HL-60 (cell line): ENCODE measurements at regions not wholly inside any gene's neighbourhood (a gene's known extent, or its start where the extent isn't known, plus 50 kb on each side); places are given as distances from the start of the nearest gene placed in this dataset.

Experiments used
- DNase-seq, 2 experiments: peaks; one replicate each; pipeline ENCODE4 v3.0.0-alpha.2; 2010 to 2020; ENCODE audit warnings: low read depth in 1 of 2, low spot score in 1 of 2
- H3K27ac ChIP-seq: fragments of 250-450 bp; sonication (Bioruptor Pico); replicated peaks from 2 replicates; pipeline ENCODE4 v1.5.1; 2020; ENCODE audit warnings: mild to moderate bottlenecking, moderate library complexity
- H3K27me3 ChIP-seq: fragments of 250-450 bp; sonication (Bioruptor Pico); 2 replicates; pipeline ENCODE4 v1.5.1; 2021; ENCODE audit warnings: mild to moderate bottlenecking, moderate library complexity; ENCODE audit not compliant: insufficient read depth, poor library complexity, severe bottlenecking
- H3K4me3 ChIP-seq: replicated peaks from 2 replicates; pipeline ENCODE4 v1.5.1; 2011; ENCODE audit warnings: mild to moderate bottlenecking, control low read depth, low read length; ENCODE audit not compliant: insufficient read depth
- CTCF ChIP-seq: IDR thresholded peaks from one replicate; pipeline ENCODE4 v1.5.1; 2011; ENCODE audit warnings: low read length, control low read depth, inconsistent platforms; ENCODE audit not compliant: insufficient read depth
- GABPA ChIP-seq: IDR thresholded peaks from 2 replicates; pipeline ENCODE4 v1.6.1; 2012; ENCODE audit warnings: low read depth
- POLR2AphosphoS5 ChIP-seq: IDR thresholded peaks from 2 replicates; pipeline ENCODE4 v1.6.1; 2012; ENCODE audit warnings: low read depth
- REST ChIP-seq: IDR thresholded peaks from 2 replicates; pipeline ENCODE4 v1.6.1; 2012; ENCODE audit warnings: low read depth; ENCODE audit not compliant: insufficient replicate concordance
- SPI1 ChIP-seq: IDR thresholded peaks from 2 replicates; pipeline ENCODE4 v1.6.1; 2012; ENCODE audit warnings: low read depth, mild to moderate bottlenecking, borderline replicate concordance

GRCh38 chr4:20358110-20358509 is 106.4 kb downstream of the SLIT2 start:
- no peak for DNase-seq
- no peak overlapping the region for H3K27ac ChIP-seq
- no peak overlapping the region for H3K4me3 ChIP-seq
- no peaks in the 10 kb centered on the region for H3K27me3 ChIP-seq
- TF ChIP-seq REST (no peak), POLR2AphosphoS5 (no peak), GABPA (no peak), SPI1 (no peak), CTCF (no peak)

- TF ChIP-seq REST, result no peak
- peak; percentile 97 for TF ChIP-seq SPI1
- no peaks in the 10 kb centered on the region for H3K27me3 ChIP-seq
- peak; percentile 34 to 43 for DNase-seq
- no peak overlapping the region for H3K4me3 ChIP-seq
- no peak overlapping the region for H3K27ac ChIP-seq
Observed at GRCh38 chr4:20359692-20360091, 108.0 kb downstream of the SLIT2 start.

GRCh38 chr4:20362148-20362547 is 110.4 kb downstream of the SLIT2 start:
- Histone ChIP-seq H3K27ac (no peak overlapping the region), H3K27me3 (no peaks in the 10 kb centered on the region), H3K4me3 (no peak overlapping the region)
- no peak for TF ChIP-seq POLR2AphosphoS5
- TF ChIP-seq SPI1, result no peak
- no peak for TF ChIP-seq CTCF
- no peak for TF ChIP-seq REST
- no peak for TF ChIP-seq GABPA
- no peak for DNase-seq

GRCh38 chr4:20364969-20365368 is 113.3 kb downstream of the SLIT2 start:
- TF ChIP-seq GABPA (no peak), REST (no peak), SPI1 (no peak), POLR2AphosphoS5 (no peak), CTCF (no peak)
- H3K27ac ChIP-seq, result no peak overlapping the region
- H3K27me3 ChIP-seq, result no peaks in the 10 kb centered on the region
- no peak for DNase-seq
- no peak overlapping the region for H3K4me3 ChIP-seq
